Naive thymus-derived CD4-positive, alpha-beta T cell (primary cell): ENCODE measurements at regions not wholly inside any gene's neighbourhood (a gene's known extent, or its start where the extent isn't known, plus 50 kb on each side); places are given as distances from the start of the nearest gene placed in this dataset.

ENCODE experiments used
- ATAC-seq: fragments of 150-1000 bp; cut with Tn5 transposase; 2 replicates; pipeline ENCODE4 v1.10.0; 2021; ENCODE audit warnings: mild to moderate bottlenecking, moderate library complexity
- CTCF ChIA-PET: fragments of 350-600 bp; sonication (Branson Sonifier 250); formaldehyde crosslinking; loops from one replicate; lab custom pipeline; 2021; ENCODE audit warnings: antibody characterized with exemption; lab: Charles Lee
- POLR2A ChIA-PET: fragments of 350-600 bp; sonication (Branson Sonifier 250); formaldehyde crosslinking; loops from one replicate; lab custom pipeline; 2021; ENCODE audit warnings: antibody characterized with exemption, inconsistent platforms; lab: Charles Lee
- DNase-seq, 9 donors: peaks; one replicate each; pipeline versions ENCODE4 v3.0.0 to v3.0.0-alpha.2; 2020 to 2022; ENCODE audit warnings: mixed read lengths in 1 of 9
- H3K27ac ChIP-seq: one replicate; pipeline ENCODE4 v1.7.0; 2013; ENCODE audit warnings: mild to moderate bottlenecking, low read depth, low read length, moderate library complexity
- H3K27me3 ChIP-seq, 2 donors: one replicate each; pipeline ENCODE4 v1.7.0; 2013; ENCODE audit warnings: low read length in 2 of 2, mild to moderate bottlenecking in 2 of 2, moderate library complexity in 2 of 2; ENCODE audit not compliant: control insufficient read depth in 2 of 2, insufficient read depth in 2 of 2
- H3K36me3 ChIP-seq, 3 experiments: 1 replicate in 2 of 3; 2 replicates in 1 of 3; pipeline ENCODE4 v1.7.0; 2013; ENCODE audit warnings: low read length in 3 of 3, mild to moderate bottlenecking in 3 of 3, moderate library complexity in 1 of 3; ENCODE audit not compliant: insufficient read depth in 3 of 3, control insufficient read depth in 2 of 3
- H3K4me1 ChIP-seq, 2 donors: one replicate each; pipeline ENCODE4 v1.7.0; 2013; ENCODE audit warnings: low read length in 2 of 2, mild to moderate bottlenecking in 2 of 2, moderate library complexity in 1 of 2; ENCODE audit not compliant: control insufficient read depth in 2 of 2, insufficient read depth in 2 of 2
- H3K4me3 ChIP-seq: 2 replicates; pipeline ENCODE4 v1.7.0; 2013; ENCODE audit warnings: mild to moderate bottlenecking, low read length
- H3K9me3 ChIP-seq, 3 experiments: 1 replicate in 2 of 3; 2 replicates in 1 of 3; pipeline ENCODE4 v1.7.0; 2013; ENCODE audit warnings: low read length in 3 of 3; ENCODE audit not compliant: control insufficient read depth in 2 of 3
- H3K27ac Mint-ChIP-seq, 9 donors: one replicate each; pipeline ENCODE4 v1.8.0; 2020 to 2022; ENCODE audit warnings: mixed read lengths in 9 of 9, mild to moderate bottlenecking in 8 of 9, moderate library complexity in 5 of 9, inconsistent platforms in 2 of 9
- H3K27me3 Mint-ChIP-seq, 5 donors: one replicate each; pipeline ENCODE4 v1.8.0; 2021 to 2022; ENCODE audit warnings: mixed read lengths in 5 of 5, mild to moderate bottlenecking in 1 of 5
- H3K36me3 Mint-ChIP-seq, 5 donors: one replicate each; pipeline ENCODE4 v1.8.0; 2020 to 2022; ENCODE audit warnings: mixed read lengths in 5 of 5, mild to moderate bottlenecking in 3 of 5, inconsistent platforms in 1 of 5
- H3K4me1 Mint-ChIP-seq, 7 donors: one replicate each; pipeline ENCODE4 v1.8.0; 2020 to 2022; ENCODE audit warnings: mixed read lengths in 7 of 7, mild to moderate bottlenecking in 3 of 7, inconsistent platforms in 1 of 7
- H3K4me3 Mint-ChIP-seq, 10 donors: one replicate each; pipeline ENCODE4 v1.8.0; 2020 to 2022; ENCODE audit warnings: mild to moderate bottlenecking in 10 of 10, mixed read lengths in 10 of 10, moderate library complexity in 6 of 10, inconsistent platforms in 2 of 10
- H3K9me3 Mint-ChIP-seq, 11 donors: one replicate each; pipeline ENCODE4 v1.8.0; 2020 to 2022; ENCODE audit warnings: mixed read lengths in 11 of 11, mild to moderate bottlenecking in 4 of 11, inconsistent platforms in 1 of 11, moderate library complexity in 1 of 11
- intact Hi-C, 2 donors: fragments of 100-400 bp; cut with micrococcal nuclease; formaldehyde crosslinking; loops; one replicate each; pipeline ENCODE4 v1.15.1; 2023

DNA sequence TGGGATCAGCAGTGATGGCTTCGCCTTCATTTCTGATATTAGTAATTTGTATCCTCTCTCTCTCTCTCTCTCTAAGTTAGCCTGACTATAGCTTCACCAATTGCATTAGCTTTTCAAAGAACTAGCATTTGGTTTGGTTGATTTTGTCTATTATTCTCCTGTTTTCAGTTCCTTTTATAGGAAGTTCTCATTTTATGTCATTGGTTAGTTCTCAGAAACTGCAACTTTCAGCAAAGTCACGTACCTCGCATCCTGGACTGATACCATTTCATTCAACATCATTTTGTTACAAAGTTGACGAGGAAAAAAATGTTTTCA is 450.8 kb downstream of the EIPR1 start:
- ChIA-PET POLR2A (no interaction called here), CTCF (no interaction called here)
- Mint-ChIP-seq H3K27ac (no peak overlapping the region), H3K27me3 (peaks cover 5 to 15% (median 10%) of the 10 kb centered on the region in 5 donors), H3K9me3 (peaks cover 0 to 16% (median 4%) of the 10 kb centered on the region in 11 donors), H3K4me3 (no peak overlapping the region), H3K36me3 (no peaks in the 10 kb centered on the region), H3K4me1 (no peaks in the 10 kb centered on the region)
- ATAC-seq: no peak
- intact Hi-C loops: no loop called here
- Histone ChIP-seq H3K27me3 (no peaks in the 10 kb centered on the region), H3K27ac (no peak overlapping the region), H3K36me3 (no peaks in the 10 kb centered on the region), H3K4me3 (no peak overlapping the region), H3K4me1 (no peaks in the 10 kb centered on the region), H3K9me3 (no peaks in the 10 kb centered on the region)
- no peak for DNase-seq

DNA sequence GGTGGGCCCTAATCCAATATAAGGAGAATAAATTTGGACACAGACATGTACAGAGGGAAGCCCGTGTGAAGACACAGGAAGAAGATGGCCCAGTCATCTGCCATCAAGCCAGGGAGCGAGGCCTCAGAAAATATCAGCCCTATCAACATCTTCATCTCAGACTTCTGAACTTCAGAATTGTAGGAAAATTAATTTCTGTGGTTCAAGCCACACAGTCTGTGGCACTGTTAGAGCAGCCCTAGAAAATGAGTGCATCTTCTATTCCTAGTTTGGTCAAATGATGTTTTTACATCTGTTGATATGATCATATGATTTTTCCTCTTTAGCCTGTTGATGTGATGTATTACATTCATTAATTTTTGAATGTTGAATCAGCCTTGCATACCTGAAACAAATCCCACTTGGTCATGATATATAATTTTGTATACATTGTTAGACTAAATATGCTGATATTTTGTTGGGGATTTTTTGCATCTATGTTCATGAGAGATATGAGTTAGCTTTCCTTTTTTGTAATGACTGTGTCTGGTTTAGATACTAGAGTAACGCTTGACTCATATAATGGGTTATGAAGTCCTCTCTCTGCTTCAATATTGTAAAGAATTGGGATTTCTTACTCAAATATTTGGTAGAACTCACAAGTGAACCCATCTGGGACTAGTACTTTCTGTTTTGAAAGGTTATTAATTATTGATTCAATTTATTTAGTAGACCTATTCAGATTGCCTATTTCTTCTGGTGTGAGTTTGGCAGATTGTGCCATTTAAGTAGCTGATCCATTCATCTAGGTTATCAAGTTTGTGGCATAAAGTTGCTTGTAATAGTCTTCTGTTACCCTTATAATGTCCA is 451.4 kb downstream of the EIPR1 start:
- DNase-seq (no peak), ATAC-seq (no peak)
- no peaks in the 10 kb centered on the region for H3K36me3 Mint-ChIP-seq
- CTCF ChIA-PET: no interaction called here
- Histone ChIP-seq H3K4me1 (no peaks in the 10 kb centered on the region), H3K9me3 (no peaks in the 10 kb centered on the region), H3K27ac (no peak overlapping the region), H3K27me3 (no peaks in the 10 kb centered on the region), H3K36me3 (no peaks in the 10 kb centered on the region), H3K4me3 (no peak overlapping the region)
- H3K4me3 Mint-ChIP-seq: no peak overlapping the region
- H3K27me3 Mint-ChIP-seq: peaks cover 5 to 15% (median 10%) of the 10 kb centered on the region in 5 donors
- intact Hi-C loops: no loop called here
- H3K4me1 Mint-ChIP-seq: no peaks in the 10 kb centered on the region
- POLR2A ChIA-PET: no interaction called here
- peaks cover 0 to 16% (median 4%) of the 10 kb centered on the region in 11 donors for H3K9me3 Mint-ChIP-seq
- no peak overlapping the region for H3K27ac Mint-ChIP-seq

DNA sequence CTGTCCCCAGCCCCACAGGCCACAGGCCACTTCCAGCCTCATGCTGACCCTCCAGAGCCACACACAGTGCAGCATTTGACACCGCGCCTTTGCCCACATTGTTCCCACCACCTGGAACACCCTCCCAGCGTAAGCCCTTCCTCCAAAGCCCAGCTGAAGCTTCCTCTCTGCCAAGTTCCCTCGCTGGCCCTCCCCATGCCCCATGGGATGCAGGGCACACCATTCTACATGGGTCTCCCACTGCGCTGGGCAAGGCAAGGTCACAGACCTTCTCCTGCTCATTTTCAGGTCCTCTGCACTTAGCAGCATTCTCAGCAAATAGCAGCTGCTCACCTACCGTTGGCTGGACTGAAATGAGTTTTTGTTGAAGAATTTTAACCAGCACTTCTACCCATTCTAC is 455.5 kb downstream of the EIPR1 start:
- no peak overlapping the region for H3K27ac Mint-ChIP-seq
- peaks cover 0 to 19% (median 8%) of the 10 kb centered on the region in 5 donors for H3K27me3 Mint-ChIP-seq
- peaks cover 0 to 2% (median 0%) of the 10 kb centered on the region in 11 donors for H3K9me3 Mint-ChIP-seq
- no peaks in the 10 kb centered on the region for H3K27me3 ChIP-seq
- ChIA-PET POLR2A (no interaction called here), CTCF (no interaction called here)
- DNase-seq (no peak), ATAC-seq (no peak)
- H3K9me3 ChIP-seq: no peaks in the 10 kb centered on the region
- no peak overlapping the region for H3K4me3 Mint-ChIP-seq
- H3K4me3 ChIP-seq: no peak overlapping the region
- peaks cover 0 to under 1% (median 0%) of the 10 kb centered on the region in 7 donors for H3K4me1 Mint-ChIP-seq
- intact Hi-C loops: no loop called here
- H3K27ac ChIP-seq: no peak overlapping the region
- H3K36me3 ChIP-seq: no peaks in the 10 kb centered on the region
- no peaks in the 10 kb centered on the region for H3K4me1 ChIP-seq
- H3K36me3 Mint-ChIP-seq: no peaks in the 10 kb centered on the region

DNA sequence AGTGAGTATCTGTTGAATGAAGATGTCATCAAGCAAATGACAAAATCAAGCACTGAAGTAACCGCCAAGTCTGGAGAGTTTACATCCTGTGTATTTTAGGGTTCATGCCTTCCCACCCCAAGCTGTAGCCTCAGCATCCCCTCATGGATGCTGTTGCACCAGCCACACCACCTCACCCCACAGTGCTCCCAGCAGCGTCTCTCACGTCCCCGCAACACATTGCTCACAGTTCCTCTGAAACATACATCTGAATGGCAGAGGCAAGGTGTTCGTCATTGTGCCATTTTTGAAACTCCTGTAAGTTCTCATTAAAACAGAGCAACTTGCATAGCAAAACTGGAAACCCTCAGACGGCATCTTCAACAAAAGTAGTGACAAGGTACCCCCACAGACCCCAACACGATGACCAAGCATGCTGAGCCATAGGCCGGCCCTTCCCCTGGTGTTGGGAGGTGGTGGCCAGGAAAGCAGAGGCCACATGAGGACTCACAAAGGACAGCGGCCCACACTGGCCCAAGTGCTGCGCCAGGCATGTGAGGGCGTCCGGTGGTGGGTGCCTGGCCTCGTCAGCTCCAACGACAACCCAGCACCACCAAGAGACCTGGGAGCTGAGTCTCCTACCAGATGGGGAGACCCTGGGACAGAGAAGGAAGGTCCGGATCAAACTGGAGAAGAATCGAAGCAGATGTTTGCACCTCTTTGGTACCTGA is 456.5 kb downstream of the EIPR1 start:
- CTCF ChIA-PET: no interaction called here
- Mint-ChIP-seq H3K27me3 (peaks cover 3 to 20% (median 8%) of the 10 kb centered on the region in 5 donors), H3K36me3 (no peaks in the 10 kb centered on the region), H3K9me3 (peaks cover 0 to 2% (median 0%) of the 10 kb centered on the region in 11 donors), H3K4me1 (peaks cover 0 to 1% (median 0%) of the 10 kb centered on the region in 7 donors), H3K4me3 (no peak overlapping the region), H3K27ac (no peak overlapping the region)
- Histone ChIP-seq H3K27me3 (no peaks in the 10 kb centered on the region), H3K4me1 (no peaks in the 10 kb centered on the region), H3K36me3 (no peaks in the 10 kb centered on the region), H3K9me3 (no peaks in the 10 kb centered on the region), H3K27ac (no peak overlapping the region), H3K4me3 (no peak overlapping the region)
- ATAC-seq (no peak), DNase-seq (no peak)
- intact Hi-C loops: no loop called here
- POLR2A ChIA-PET: no interaction called here

DNA sequence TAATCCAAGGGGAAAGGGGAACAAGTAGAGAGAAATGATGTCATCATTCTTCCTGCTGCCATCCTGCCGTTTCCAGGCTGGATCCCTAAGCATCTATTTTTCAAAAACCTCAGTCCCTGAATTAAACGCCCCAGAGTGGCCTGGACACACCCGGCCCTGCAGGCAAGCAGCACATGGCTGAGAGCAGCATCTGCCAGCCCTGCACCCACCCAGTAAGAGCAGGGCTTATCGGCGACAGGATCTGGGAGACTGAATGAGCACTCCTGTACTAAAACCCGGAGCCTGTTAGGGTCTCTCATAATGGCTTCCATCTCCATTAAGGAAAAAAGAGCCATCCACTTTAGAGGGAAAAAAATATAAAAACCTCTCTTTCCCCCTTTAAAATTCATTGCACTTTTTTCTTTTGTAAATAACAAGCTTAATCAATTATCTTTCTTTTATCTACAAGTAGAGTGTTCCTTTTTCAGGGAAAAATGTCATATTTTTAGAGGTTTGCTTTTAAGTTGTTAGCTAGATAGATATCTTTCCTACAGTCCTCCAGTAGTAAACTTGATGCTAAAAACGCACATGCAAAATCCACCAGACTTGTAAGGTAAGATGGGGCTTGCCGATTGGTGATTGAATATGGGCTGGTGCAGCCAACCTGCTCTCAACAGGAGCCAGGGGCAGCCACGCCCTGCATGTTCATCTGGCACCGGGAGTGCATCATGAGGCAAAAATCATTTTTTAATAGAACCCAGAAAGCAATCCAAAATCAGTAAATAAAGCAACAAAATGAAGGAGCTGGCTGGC is 457.8 kb downstream of the EIPR1 start:
- Histone ChIP-seq H3K9me3 (no peaks in the 10 kb centered on the region), H3K4me3 (no peak overlapping the region), H3K4me1 (no peaks in the 10 kb centered on the region), H3K27me3 (no peaks in the 10 kb centered on the region), H3K36me3 (no peaks in the 10 kb centered on the region), H3K27ac (no peak overlapping the region)
- Mint-ChIP-seq H3K4me1 (peaks cover 0 to 1% (median 0%) of the 10 kb centered on the region in 7 donors), H3K36me3 (no peaks in the 10 kb centered on the region), H3K4me3 (no peak overlapping the region), H3K27me3 (peaks cover 0 to 27% (median 16%) of the 10 kb centered on the region in 5 donors), H3K9me3 (peaks cover 0 to 7% (median 2%) of the 10 kb centered on the region in 11 donors), H3K27ac (no peak overlapping the region)
- ChIA-PET CTCF (no interaction called here), POLR2A (no interaction called here)
- DNase-seq (no peak), ATAC-seq (no peak)
- intact Hi-C loops: no loop called here

DNA sequence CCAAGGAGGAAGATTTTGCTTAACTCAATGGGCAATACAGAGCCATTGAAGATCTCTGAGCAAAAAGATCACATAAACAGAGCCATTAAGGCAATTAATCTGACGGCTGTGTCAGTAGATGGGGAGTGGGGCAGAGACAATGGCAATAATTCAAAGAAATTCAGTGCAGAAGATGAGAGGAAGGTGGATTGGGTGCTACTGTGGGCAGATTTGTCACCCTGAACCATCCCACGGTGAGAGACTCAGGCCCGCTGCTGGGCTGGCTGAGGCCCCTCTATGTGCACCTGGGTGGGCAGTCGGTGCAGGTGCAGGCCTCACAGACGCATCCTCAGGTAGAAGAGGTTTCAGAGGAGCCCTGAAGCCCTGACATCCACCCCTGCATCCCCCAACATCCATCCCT is 458.6 kb downstream of the EIPR1 start:
- Mint-ChIP-seq H3K36me3 (no peaks in the 10 kb centered on the region), H3K27me3 (peaks cover 0 to 27% (median 16%) of the 10 kb centered on the region in 5 donors), H3K9me3 (peaks cover 0 to 7% (median 2%) of the 10 kb centered on the region in 11 donors), H3K4me3 (no peak overlapping the region), H3K4me1 (peaks cover 0 to 1% (median 0%) of the 10 kb centered on the region in 7 donors), H3K27ac (no peak overlapping the region)
- ATAC-seq (no peak), DNase-seq (no peak)
- no peak overlapping the region for H3K27ac ChIP-seq
- no peaks in the 10 kb centered on the region for H3K4me1 ChIP-seq
- H3K27me3 ChIP-seq: no peaks in the 10 kb centered on the region
- H3K36me3 ChIP-seq: no peaks in the 10 kb centered on the region
- POLR2A ChIA-PET: no interaction called here
- H3K4me3 ChIP-seq: no peak overlapping the region
- no peaks in the 10 kb centered on the region for H3K9me3 ChIP-seq
- CTCF ChIA-PET: no interaction called here
- intact Hi-C loops: no loop called here
